HUES6 (cell line): ENCODE measurements at regions not wholly inside any gene's neighbourhood (a gene's known extent, or its start where the extent isn't known, plus 50 kb on each side); places are given as distances from the start of the nearest gene placed in this dataset.

Source experiments
- H3K27ac ChIP-seq: 2 replicates; pipeline ENCODE4 v1.7.0; 2013; ENCODE audit warnings: low read depth, mild to moderate bottlenecking, low read length, inconsistent platforms
- H3K27me3 ChIP-seq: 2 replicates; pipeline ENCODE4 v1.6.1; 2013; ENCODE audit warnings: low read length; ENCODE audit not compliant: control insufficient read depth, insufficient read depth
- H3K36me3 ChIP-seq: 2 replicates; pipeline ENCODE4 v1.6.1; 2013; ENCODE audit warnings: low read length; ENCODE audit not compliant: control insufficient read depth, insufficient read depth
- H3K4me1 ChIP-seq: 2 replicates; pipeline ENCODE4 v1.6.1; 2013; ENCODE audit warnings: low read length; ENCODE audit not compliant: control insufficient read depth, insufficient read depth
- H3K4me3 ChIP-seq: 2 replicates; pipeline ENCODE4 v1.5.1; 2013; ENCODE audit warnings: low read depth, low read length
- H3K9ac ChIP-seq: one replicate; pipeline ENCODE4 v1.6.1; 2013; ENCODE audit warnings: mild to moderate bottlenecking, low read length
- H3K9me3 ChIP-seq: 2 replicates; pipeline ENCODE4 v1.6.1; 2013; ENCODE audit warnings: low read depth, low read length; ENCODE audit not compliant: control insufficient read depth, insufficient read depth

DNA sequence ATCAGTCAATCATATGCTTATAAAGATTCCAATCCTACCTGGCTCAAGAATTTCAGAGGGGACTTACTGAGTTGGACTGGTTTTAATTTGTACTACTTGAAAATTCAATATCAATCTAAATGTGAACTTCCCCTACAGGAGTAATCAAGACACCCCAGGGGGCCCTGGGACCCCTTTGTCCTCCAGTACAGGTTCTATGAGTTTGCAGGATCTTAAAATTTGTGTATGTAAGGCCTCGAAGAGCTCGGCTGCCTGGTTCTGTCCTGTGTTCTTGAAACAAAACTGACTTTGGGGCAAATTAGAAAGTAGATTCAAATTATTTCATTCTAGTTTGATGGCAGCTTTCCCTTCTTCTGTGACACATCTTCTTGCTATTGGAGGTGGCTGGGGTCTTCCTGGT, 261.3 kb downstream of the KCNRG start:
- peaks cover 20% of the 10 kb centered on the region for H3K4me1 ChIP-seq
- H3K4me3 ChIP-seq: no peak overlapping the region
- H3K9me3 ChIP-seq: no peaks in the 10 kb centered on the region
- H3K36me3 ChIP-seq: no peaks in the 10 kb centered on the region
- H3K27me3 ChIP-seq: no peaks in the 10 kb centered on the region
- no peak overlapping the region for H3K27ac ChIP-seq
- no peak overlapping the region for H3K9ac ChIP-seq

DNA sequence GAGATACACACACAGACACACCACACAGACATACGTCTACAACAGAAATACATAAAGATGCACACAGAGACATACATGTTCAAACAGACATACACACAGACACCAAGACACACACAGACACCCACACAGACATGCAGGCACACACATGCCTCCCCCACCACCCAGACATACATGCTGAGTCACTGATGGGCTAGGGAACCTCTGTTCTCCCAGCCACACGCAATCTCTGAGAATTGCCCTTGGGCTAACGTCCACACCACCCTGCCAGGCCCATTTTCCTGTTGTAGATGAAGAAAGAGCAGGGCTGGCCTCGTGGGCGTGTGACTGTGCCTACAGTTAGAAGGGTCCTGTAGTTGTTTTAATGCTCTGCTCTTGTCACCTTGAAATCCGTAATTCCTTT, 261.9 kb downstream of the KCNRG start:
- Histone ChIP-seq H3K9me3 (no peaks in the 10 kb centered on the region), H3K27me3 (no peaks in the 10 kb centered on the region), H3K27ac (no peak overlapping the region), H3K4me1 (peaks cover 23% of the 10 kb centered on the region), H3K9ac (no peak overlapping the region), H3K36me3 (no peaks in the 10 kb centered on the region), H3K4me3 (no peak overlapping the region)

DNA sequence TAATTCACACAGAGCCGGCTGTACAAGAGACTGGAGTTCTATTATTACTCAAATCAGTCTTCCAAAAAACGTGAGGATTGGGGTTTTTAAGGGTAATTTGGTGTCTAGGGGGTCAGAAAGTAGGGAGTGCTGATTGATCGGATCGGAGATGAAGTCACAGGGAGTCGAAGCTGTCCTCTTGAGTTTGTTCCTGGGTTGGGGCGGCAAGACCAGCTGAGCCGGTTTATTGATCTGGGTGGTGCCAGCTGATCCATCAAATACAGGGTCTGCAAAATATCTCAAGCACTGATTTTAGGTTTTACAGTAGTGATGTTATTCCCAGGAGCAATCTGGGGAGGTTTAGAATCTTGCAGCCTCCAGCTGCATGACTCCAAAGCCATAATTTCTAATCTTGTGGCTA, 262.7 kb downstream of the KCNRG start:
- Histone ChIP-seq H3K9me3 (no peaks in the 10 kb centered on the region), H3K36me3 (no peaks in the 10 kb centered on the region), H3K4me1 (peaks cover 26% of the 10 kb centered on the region)

DNA sequence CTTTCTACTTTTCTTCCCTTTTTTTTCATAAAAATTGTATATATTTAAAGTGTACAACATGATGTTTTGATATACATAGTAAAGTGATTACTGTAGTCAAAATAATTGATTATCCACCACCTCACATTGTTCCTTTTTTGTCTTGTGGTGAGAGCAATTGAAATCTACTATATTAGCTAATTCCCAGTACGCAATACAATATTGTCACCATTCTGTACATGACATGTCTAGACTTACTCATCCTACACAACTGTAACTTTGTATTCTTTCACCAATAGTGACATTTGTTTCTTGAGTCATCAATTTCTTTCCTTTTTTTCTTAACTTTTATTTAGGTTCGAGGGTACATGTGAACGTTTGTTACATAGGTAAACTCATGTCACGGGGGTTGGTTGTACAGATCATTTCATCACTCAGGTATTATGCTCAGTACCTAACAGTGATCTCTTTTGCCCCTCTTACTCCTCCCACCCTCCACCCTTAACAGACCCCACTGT, 265.2 kb downstream of the KCNRG start:
- H3K27ac ChIP-seq: no peak overlapping the region
- H3K27me3 ChIP-seq: no peaks in the 10 kb centered on the region
- H3K4me3 ChIP-seq: no peak overlapping the region
- peaks cover 30% of the 10 kb centered on the region for H3K4me1 ChIP-seq
- no peaks in the 10 kb centered on the region for H3K36me3 ChIP-seq
- no peaks in the 10 kb centered on the region for H3K9me3 ChIP-seq
- no peak overlapping the region for H3K9ac ChIP-seq

More for the DNA sequence above, 262.7 kb downstream of the KCNRG start:
- Histone ChIP-seq H3K4me3 (no peak overlapping the region), H3K9ac (no peak overlapping the region), H3K27me3 (no peaks in the 10 kb centered on the region), H3K27ac (no peak overlapping the region)

DNA sequence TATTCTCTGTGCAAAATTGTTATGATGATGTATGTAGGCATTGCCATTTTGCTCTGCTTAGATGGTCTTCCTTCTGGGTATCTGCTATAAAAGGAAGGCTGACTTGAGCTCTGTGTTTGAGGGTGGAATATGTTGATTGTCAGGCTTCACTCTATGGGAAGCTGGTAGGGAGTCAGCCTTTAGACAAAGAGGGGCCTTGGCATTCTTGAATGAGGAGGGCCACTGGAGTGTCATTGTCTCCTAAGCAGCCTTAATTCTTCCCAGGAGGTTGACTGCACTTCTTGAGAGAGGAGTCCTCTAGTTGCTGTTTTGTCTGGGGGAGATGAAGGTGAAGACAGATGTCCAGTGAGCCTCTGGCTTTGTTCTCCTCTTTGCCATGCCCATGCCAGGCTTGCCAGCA, 266.8 kb downstream of the KCNRG start:
- Histone ChIP-seq H3K4me3 (no peak overlapping the region), H3K9ac (no peak overlapping the region), H3K27ac (no peak overlapping the region), H3K4me1 (peaks cover 25% of the 10 kb centered on the region), H3K27me3 (no peaks in the 10 kb centered on the region), H3K9me3 (no peaks in the 10 kb centered on the region), H3K36me3 (no peaks in the 10 kb centered on the region)

DNA sequence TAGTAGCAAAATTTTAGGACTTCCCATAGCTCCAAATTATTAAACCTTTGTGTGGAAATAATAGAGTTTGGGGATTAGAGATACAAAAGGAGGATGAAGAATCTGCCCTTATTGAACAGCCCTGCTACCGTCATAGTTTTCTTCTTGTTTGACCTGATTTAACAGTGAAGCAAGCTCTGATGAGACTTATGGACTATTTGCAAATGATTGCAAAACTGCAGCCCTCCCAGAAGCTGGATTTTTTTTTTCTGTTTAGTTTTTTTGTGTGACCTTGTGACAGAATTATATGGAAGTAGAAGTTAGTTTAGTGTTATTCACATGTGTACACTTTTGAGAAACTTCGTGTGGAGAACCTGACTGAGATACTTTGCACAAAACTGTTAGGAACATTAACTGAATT, 267.8 kb downstream of the KCNRG start:
- no peak overlapping the region for H3K27ac ChIP-seq
- no peaks in the 10 kb centered on the region for H3K36me3 ChIP-seq
- peaks cover 23% of the 10 kb centered on the region; the same call in 1 of the 2 replicates for H3K4me1 ChIP-seq
- no peaks in the 10 kb centered on the region for H3K9me3 ChIP-seq
- no peaks in the 10 kb centered on the region for H3K27me3 ChIP-seq
- H3K4me3 ChIP-seq: no peak overlapping the region
- H3K9ac ChIP-seq: no peak overlapping the region

DNA sequence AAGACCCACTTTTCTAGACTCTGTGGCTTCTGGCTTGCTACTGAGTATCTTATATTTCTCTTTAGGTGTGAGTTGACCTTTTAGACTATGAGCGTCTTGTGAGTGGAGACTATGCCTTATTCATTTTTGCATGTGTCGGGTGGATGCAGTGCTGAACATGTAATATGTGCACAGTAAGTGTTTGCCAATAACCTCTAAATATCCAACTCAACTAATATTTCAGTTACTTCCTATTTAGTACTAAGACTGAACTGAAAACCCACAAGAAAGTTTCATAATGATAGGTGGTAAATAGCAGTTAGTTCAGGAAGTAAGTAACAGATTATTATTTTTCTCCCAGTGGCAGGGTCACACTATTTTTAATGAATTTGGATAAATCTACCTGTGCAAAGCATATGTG, 269.3 kb downstream of the KCNRG start:
- H3K4me1 ChIP-seq: peaks cover 16% of the 10 kb centered on the region; the same call in 1 of the 2 replicates

DNA sequence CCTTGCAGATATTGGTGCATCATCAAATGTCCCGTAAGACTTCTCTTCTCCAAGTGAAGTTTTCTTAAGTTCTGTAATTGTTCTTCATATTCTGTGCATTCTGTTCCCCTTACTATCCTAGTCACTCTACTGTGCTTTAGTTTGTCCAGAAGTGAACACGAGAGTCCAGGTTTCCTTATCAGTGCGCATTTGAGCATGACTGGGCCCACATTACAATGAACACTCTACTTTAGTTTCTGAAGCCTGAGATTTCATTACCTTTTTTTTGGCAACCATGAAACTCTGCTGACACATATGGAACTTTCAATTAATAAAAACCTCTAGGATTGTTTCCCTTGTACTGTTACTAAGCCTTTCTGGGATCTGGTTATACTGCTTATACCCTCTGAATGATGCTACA, 270.0 kb downstream of the KCNRG start:
- H3K27me3 ChIP-seq: no peaks in the 10 kb centered on the region
- H3K9me3 ChIP-seq: peaks cover 2% of the 10 kb centered on the region; the same call in 1 of the 2 replicates
- no peak overlapping the region for H3K9ac ChIP-seq
- peaks cover 10% of the 10 kb centered on the region; the same call in 1 of the 2 replicates for H3K4me1 ChIP-seq
- no peaks in the 10 kb centered on the region for H3K36me3 ChIP-seq
- H3K4me3 ChIP-seq: no peak overlapping the region
- H3K27ac ChIP-seq: no peak overlapping the region

More for the DNA sequence above, 269.3 kb downstream of the KCNRG start:
- peaks cover 2% of the 10 kb centered on the region; the same call in 1 of the 2 replicates for H3K9me3 ChIP-seq
- H3K9ac ChIP-seq: no peak overlapping the region
- H3K4me3 ChIP-seq: no peak overlapping the region
- H3K27ac ChIP-seq: no peak overlapping the region
- no peaks in the 10 kb centered on the region for H3K36me3 ChIP-seq
- H3K27me3 ChIP-seq: no peaks in the 10 kb centered on the region

DNA sequence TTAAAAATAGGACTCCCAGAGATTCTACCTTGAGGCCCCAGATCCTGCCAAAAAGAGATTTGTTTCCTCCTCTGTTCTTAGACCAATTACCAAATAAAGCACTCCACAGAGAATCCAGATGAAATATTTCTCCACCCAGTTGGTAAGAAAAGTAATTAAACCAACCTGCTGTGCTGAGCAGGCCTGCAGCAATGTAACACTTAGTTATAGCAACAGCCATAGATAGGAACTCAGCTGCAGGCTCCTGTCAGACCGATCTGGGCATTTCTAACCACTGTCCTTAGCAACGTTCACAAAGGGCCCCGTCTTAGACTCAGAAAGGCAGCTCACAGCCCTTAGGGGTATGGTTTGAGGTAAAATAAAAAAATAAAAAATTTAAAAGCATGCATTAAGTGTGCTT, 271.1 kb downstream of the KCNRG start:
- no peaks in the 10 kb centered on the region for H3K27me3 ChIP-seq
- no peak overlapping the region for H3K9ac ChIP-seq
- no peak overlapping the region for H3K4me3 ChIP-seq
- peaks cover 10% of the 10 kb centered on the region; the same call in 1 of the 2 replicates for H3K4me1 ChIP-seq
- H3K36me3 ChIP-seq: no peaks in the 10 kb centered on the region
- H3K27ac ChIP-seq: no peak overlapping the region
- H3K9me3 ChIP-seq: peaks cover 2% of the 10 kb centered on the region; the same call in 1 of the 2 replicates

DNA sequence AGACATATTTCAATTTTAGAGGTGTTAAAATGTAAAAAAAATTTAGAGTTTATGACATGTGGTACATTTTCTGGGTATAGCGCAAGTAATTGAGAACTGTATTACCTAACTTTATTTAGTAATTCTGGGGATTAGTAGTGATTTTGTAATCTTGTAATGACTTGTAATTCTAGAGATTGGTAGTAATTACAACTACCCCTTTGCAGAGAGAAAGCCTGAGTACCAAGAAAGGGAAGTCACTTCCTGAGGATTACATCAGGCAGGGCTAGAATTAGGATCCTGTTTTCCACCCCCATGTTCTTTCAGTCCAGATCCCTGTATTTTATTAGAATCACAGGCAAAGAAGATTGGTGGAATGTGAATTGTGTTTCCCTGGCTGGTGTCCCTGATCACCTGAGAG, 274.9 kb downstream of the KCNRG start:
- H3K9ac ChIP-seq: no peak overlapping the region
- no peaks in the 10 kb centered on the region for H3K36me3 ChIP-seq
- H3K4me1 ChIP-seq: 0 out of 2 replicates have a peak, but pooled peaks cover 3% of the 10 kb centered on the region
- no peaks in the 10 kb centered on the region for H3K27me3 ChIP-seq
- no peak overlapping the region for H3K27ac ChIP-seq
- no peak overlapping the region for H3K4me3 ChIP-seq
- peaks cover 2% of the 10 kb centered on the region; the same call in 1 of the 2 replicates for H3K9me3 ChIP-seq

DNA sequence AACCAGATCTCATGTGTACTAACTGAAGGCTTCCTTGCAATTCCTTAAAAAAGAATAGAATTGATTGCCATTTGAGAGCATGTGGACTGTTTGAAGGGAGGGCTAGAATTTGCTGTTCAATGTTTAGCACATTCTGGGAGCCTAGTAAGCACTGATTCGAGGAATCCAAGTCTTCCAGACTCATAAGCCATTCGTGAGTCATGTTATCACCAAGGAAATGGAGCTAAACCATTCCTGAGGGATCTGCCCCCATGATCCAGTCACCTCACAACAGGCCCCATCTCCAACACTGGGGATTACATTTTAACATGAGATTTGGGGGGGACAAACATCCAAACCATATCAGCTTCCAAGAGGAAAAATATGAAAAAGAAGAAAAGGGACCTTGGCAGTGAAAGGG, 276.4 kb downstream of the KCNRG start:
- H3K4me3 ChIP-seq: no peak overlapping the region
- H3K27ac ChIP-seq: no peak overlapping the region
- 0 out of 2 replicates have a peak, but pooled peaks cover 3% of the 10 kb centered on the region for H3K4me1 ChIP-seq
- H3K27me3 ChIP-seq: no peaks in the 10 kb centered on the region
- peaks cover 2% of the 10 kb centered on the region; the same call in 1 of the 2 replicates for H3K9me3 ChIP-seq
- H3K9ac ChIP-seq: no peak overlapping the region
- H3K36me3 ChIP-seq: no peaks in the 10 kb centered on the region
